Type B pancreatic cell (in vitro differentiated cells): ENCODE measurements at regions not wholly inside any gene's neighbourhood (a gene's known extent, or its start where the extent isn't known, plus 50 kb on each side); places are given as distances from the start of the nearest gene placed in this dataset.

Experiments used
- DNase-seq: peaks from one replicate; pipeline ENCODE4 v3.0.0; 2021; ENCODE audit warnings: mixed read lengths; ENCODE audit not compliant: unreplicated experiment; ENCODE audit errors: extremely low spot score
- H3K27ac Mint-ChIP-seq: 2 replicates; pipeline ENCODE4 v1.8.0; 2021; ENCODE audit warnings: mild to moderate bottlenecking, mixed read lengths
- H3K27me3 Mint-ChIP-seq: 2 replicates; pipeline ENCODE4 v1.8.0; 2021; ENCODE audit warnings: mixed read lengths
- H3K36me3 Mint-ChIP-seq: 2 replicates; pipeline ENCODE4 v1.8.0; 2021; ENCODE audit warnings: mixed read lengths
- H3K4me1 Mint-ChIP-seq: one replicate; pipeline ENCODE4 v1.8.0; 2021; ENCODE audit warnings: mixed read lengths; ENCODE audit not compliant: unreplicated experiment
- H3K4me3 Mint-ChIP-seq: 2 replicates; pipeline ENCODE4 v1.8.0; 2021; ENCODE audit warnings: mild to moderate bottlenecking, mixed read lengths
- H3K9me3 Mint-ChIP-seq: 2 replicates; pipeline ENCODE4 v1.8.0; 2021; ENCODE audit warnings: mixed read lengths
- CTCF ChIP-seq: fragments of 200-600 bp; sonication (generic); conservative IDR thresholded peaks from 2 replicates; pipeline ENCODE4 v1.5.0; 2021; ENCODE audit warnings: antibody characterized with exemption, mild to moderate bottlenecking

GRCh38 chr10:3282674-3283017, 110.1 kb upstream of the PITRM1 start:
- peaks cover 5% of the 10 kb centered on the region for H3K9me3 Mint-ChIP-seq
- no peak overlapping the region for H3K4me3 Mint-ChIP-seq
- peaks cover 18% of the 10 kb centered on the region for H3K4me1 Mint-ChIP-seq
- H3K27me3 Mint-ChIP-seq: peaks cover 4% of the 10 kb centered on the region
- no peaks in the 10 kb centered on the region for H3K36me3 Mint-ChIP-seq
- TF ChIP-seq CTCF: no peak
- no peak for DNase-seq
- H3K27ac Mint-ChIP-seq: no peak overlapping the region

GRCh38 chr10:3281941-3282673, 109.5 kb upstream of the PITRM1 start:
- no peak for DNase-seq
- Mint-ChIP-seq H3K27me3 (peaks cover 7% of the 10 kb centered on the region), H3K4me1 (peaks cover 18% of the 10 kb centered on the region), H3K4me3 (no peak overlapping the region), H3K9me3 (peaks cover 5% of the 10 kb centered on the region), H3K36me3 (no peaks in the 10 kb centered on the region), H3K27ac (no peak overlapping the region)
- TF ChIP-seq CTCF: no peak

GRCh38 chr10:3278771-3279170, 106.2 kb upstream of the PITRM1 start:
- Mint-ChIP-seq H3K27ac (no peak overlapping the region), H3K4me3 (no peak overlapping the region), H3K9me3 (peaks cover 5% of the 10 kb centered on the region), H3K4me1 (peaks cover 18% of the 10 kb centered on the region), H3K27me3 (peaks cover 7% of the 10 kb centered on the region), H3K36me3 (no peaks in the 10 kb centered on the region)
- no peak for TF ChIP-seq CTCF
- DNase-seq: no peak

GRCh38 chr10:3277566-3277965, 105.0 kb upstream of the PITRM1 start:
- no peak for DNase-seq
- no peak overlapping the region for H3K27ac Mint-ChIP-seq
- H3K4me1 Mint-ChIP-seq: peaks cover 14% of the 10 kb centered on the region
- peaks cover 5% of the 10 kb centered on the region for H3K9me3 Mint-ChIP-seq
- H3K4me3 Mint-ChIP-seq: no peak overlapping the region
- TF ChIP-seq CTCF: no peak
- H3K36me3 Mint-ChIP-seq: no peaks in the 10 kb centered on the region
- H3K27me3 Mint-ChIP-seq: peaks cover 11% of the 10 kb centered on the region

- no peaks in the 10 kb centered on the region for H3K9me3 Mint-ChIP-seq
- no peaks in the 10 kb centered on the region for H3K36me3 Mint-ChIP-seq
- no peak for TF ChIP-seq CTCF
- H3K4me1 Mint-ChIP-seq: peaks cover 15% of the 10 kb centered on the region
- peaks cover 16% of the 10 kb centered on the region for H3K27me3 Mint-ChIP-seq
- H3K4me3 Mint-ChIP-seq: no peak overlapping the region
- no peak overlapping the region for H3K27ac Mint-ChIP-seq
- DNase-seq: no peak
These were observed 101.8 kb upstream of the PITRM1 start for GRCh38 chr10:3274414-3274813.
